ENCODE measurements at regions not wholly inside any gene's neighbourhood (a gene's known extent, or its start where the extent isn't known, plus 50 kb on each side); places are given as distances from the start of the nearest gene placed in this dataset.
"Not testable (repeated sequence)": the region's sequence is repeated elsewhere in the genome, so short reads cannot be mapped to it uniquely, and the experiment has no call there.

- in situ Hi-C loops (cut with MboI; ENCODE audit: low pct_unique_long_range_greater_than_20kb in 2 of 9, low sequenced_read_pairs in 9 of 9, unreplicated experiment in 9 of 9) = no loop called here
- 0 to 91% (median 65%) methylated on average over 1 to 2 of the region's 2 CpGs for WGBS, 10 experiments
- ATAC-seq (replicated peaks in 6 of 8) = peak in 1 of 8 experiments; percentile 19
- no peaks in the 10 kb centered on the region for H3K4me1 ChIP-seq (replicated peaks in 1 of 2)
- no peak overlapping the region for H3K4me3 ChIP-seq
- no peak overlapping the region for H3K27ac ChIP-seq
Measured at GRCh38 chr7:50848203-50848602, 65.5 kb upstream of the GRB10 start.

- H3K4me3 ChIP-seq; H3K27ac ChIP-seq; in situ Hi-C loops (cut with MboI; ENCODE audit: low pct_unique_long_range_greater_than_20kb in 2 of 9, low sequenced_read_pairs in 9 of 9, unreplicated experiment in 9 of 9); ATAC-seq (replicated peaks in 6 of 8); H3K4me1 ChIP-seq (replicated peaks in 1 of 2): not testable (repeated sequence)
- WGBS, 10 experiments = 69 to 92% (median 85%) methylated on average over 2 to 4 of the region's 7 CpGs; no CpG with 5 or more reads in 7 of the 10 experiments
Measured at GRCh38 chr7:50844861-50845260, 62.2 kb upstream of the GRB10 start.

GRCh38 chr7:50842041-50842440 lies 59.3 kb upstream of the GRB10 start:
- no peak for ATAC-seq (replicated peaks in 6 of 8)
- no peak overlapping the region for H3K4me3 ChIP-seq
- in situ Hi-C loops (cut with MboI; ENCODE audit: low pct_unique_long_range_greater_than_20kb in 2 of 9, low sequenced_read_pairs in 9 of 9, unreplicated experiment in 9 of 9) = no loop called here
- WGBS, 10 experiments = 55 to 100% (median 77%) methylated on average over 2 to 4 of the region's 6 CpGs; no CpG with 5 or more reads in 2 of the 10 experiments
- no peak overlapping the region for H3K27ac ChIP-seq
- no peaks in the 10 kb centered on the region for H3K4me1 ChIP-seq (replicated peaks in 1 of 2)

- Histone ChIP-seq H3K4me3 (no peak overlapping the region), H3K27ac (no peak overlapping the region), H3K4me1 (replicated peaks in 1 of 2) (no peaks in the 10 kb centered on the region)
- in situ Hi-C loops (cut with MboI; ENCODE audit: low pct_unique_long_range_greater_than_20kb in 2 of 9, low sequenced_read_pairs in 9 of 9, unreplicated experiment in 9 of 9) = no loop called here
- ATAC-seq (replicated peaks in 6 of 8) = peak in 7 of 8 experiments; percentile 69 to 97 (median 85)
- 15 to 100% (median 75%) methylated on average over 1 to 9 of the region's 10 CpGs for WGBS, 10 experiments
Measured at GRCh38 chr7:50838675-50839377, 56.1 kb upstream of the GRB10 start.

- no peak overlapping the region for H3K4me3 ChIP-seq
- 51 to 100% (median 83%) methylated on average over 1 to 9 of the region's 11 CpGs; no CpG with 5 or more reads in 1 of the 10 experiments for WGBS, 10 experiments
- H3K4me1 ChIP-seq (replicated peaks in 1 of 2) = no peaks in the 10 kb centered on the region
- peak in 2 of 8 experiments; percentile 37 to 54 for ATAC-seq (replicated peaks in 6 of 8)
- in situ Hi-C loops (cut with MboI; ENCODE audit: low pct_unique_long_range_greater_than_20kb in 2 of 9, low sequenced_read_pairs in 9 of 9, unreplicated experiment in 9 of 9) = no loop called here
- no peak overlapping the region for H3K27ac ChIP-seq
Measured at GRCh38 chr7:50837965-50838364, 55.3 kb upstream of the GRB10 start.

- no peak overlapping the region for H3K27ac ChIP-seq
- in situ Hi-C loops (cut with MboI; ENCODE audit: low pct_unique_long_range_greater_than_20kb in 2 of 9, low sequenced_read_pairs in 9 of 9, unreplicated experiment in 9 of 9) = no loop called here
- no peak overlapping the region for H3K4me3 ChIP-seq
- WGBS, 10 experiments = 17 to 100% (median 64%) methylated on average over 1 of the region's 2 CpGs; no CpG with 5 or more reads in 3 of the 10 experiments
- ATAC-seq (replicated peaks in 6 of 8) = no peak
- H3K4me1 ChIP-seq (replicated peaks in 1 of 2) = no peaks in the 10 kb centered on the region
Measured at GRCh38 chr7:50836646-50837045, 54.0 kb upstream of the GRB10 start.

- Histone ChIP-seq H3K27ac (no peak overlapping the region), H3K4me1 (replicated peaks in 1 of 2) (no peaks in the 10 kb centered on the region), H3K4me3 (no peak overlapping the region)
- in situ Hi-C loops (cut with MboI; ENCODE audit: low pct_unique_long_range_greater_than_20kb in 2 of 9, low sequenced_read_pairs in 9 of 9, unreplicated experiment in 9 of 9) = no loop called here
- ATAC-seq (replicated peaks in 6 of 8) = no peak
- 67 to 100% (median 80%) methylated on average over 1 to 2 of the region's 2 CpGs; no CpG with 5 or more reads in 4 of the 10 experiments for WGBS, 10 experiments
Measured at GRCh38 chr7:50835156-50835555, 52.5 kb upstream of the GRB10 start.

- H3K4me3 ChIP-seq = no peak overlapping the region
- no peak overlapping the region for H3K27ac ChIP-seq
- no peak for ATAC-seq (replicated peaks in 6 of 8)
- H3K4me1 ChIP-seq (replicated peaks in 1 of 2) = no peaks in the 10 kb centered on the region
- WGBS, 10 experiments = 66 to 100% (median 84%) methylated on average over 1 to 6 of the region's 6 CpGs; no CpG with 5 or more reads in 2 of the 10 experiments
- in situ Hi-C loops (cut with MboI; ENCODE audit: low pct_unique_long_range_greater_than_20kb in 2 of 9, low sequenced_read_pairs in 9 of 9, unreplicated experiment in 9 of 9) = no loop called here
Measured at GRCh38 chr7:50834679-50835078, 52.0 kb upstream of the GRB10 start.

GRCh38 chr7:50834031-50834535 lies 51.4 kb upstream of the GRB10 start:
- no peak for ATAC-seq (replicated peaks in 6 of 8)
- no peaks in the 10 kb centered on the region for H3K4me1 ChIP-seq (replicated peaks in 1 of 2)
- no peak overlapping the region for H3K4me3 ChIP-seq
- in situ Hi-C loops (cut with MboI; ENCODE audit: low pct_unique_long_range_greater_than_20kb in 2 of 9, low sequenced_read_pairs in 9 of 9, unreplicated experiment in 9 of 9) = no loop called here
- 20 to 100% (median 71%) methylated on average over 1 of the region's 1 CpG; no CpG with 5 or more reads in 5 of the 10 experiments for WGBS, 10 experiments
- no peak overlapping the region for H3K27ac ChIP-seq

- Histone ChIP-seq H3K4me1 (replicated peaks in 1 of 2) (no peaks in the 10 kb centered on the region), H3K4me3 (no peak overlapping the region), H3K27ac (no peak overlapping the region)
- no peak for ATAC-seq (replicated peaks in 6 of 8)
- 0 to 89% (median 14%) methylated on average over 1 to 3 of the region's 3 CpGs; no CpG with 5 or more reads in 3 of the 10 experiments for WGBS, 10 experiments
- in situ Hi-C loops (cut with MboI; ENCODE audit: low pct_unique_long_range_greater_than_20kb in 2 of 9, low sequenced_read_pairs in 9 of 9, unreplicated experiment in 9 of 9) = no loop called here
Measured at GRCh38 chr7:50832744-50833143, 50.0 kb upstream of the GRB10 start.

Data from motor neuron (in vitro differentiated cells).